ENCODE measurements at regions not wholly inside any gene's neighbourhood (a gene's known extent, or its start where the extent isn't known, plus 50 kb on each side); places are given as distances from the start of the nearest gene placed in this dataset.
"Not testable (repeated sequence)": the region's sequence is repeated elsewhere in the genome, so short reads cannot be mapped to it uniquely, and the experiment has no call there.

GRCh38 chr6:25132934-25133333 is 146.2 kb upstream of the CARMIL1 start:
- H3K9me3 ChIP-seq (ENCODE audit: control insufficient read depth in 1 of 2, low read length in 2 of 2) = peaks cover 0 to 13% of the 10 kb centered on the region in 2 donors
- H3K4me3 ChIP-seq (ENCODE audit: low read depth in 1 of 2, low read length in 2 of 2) = no peak overlapping the region
- no peaks in the 10 kb centered on the region for H3K27me3 ChIP-seq (ENCODE audit: control insufficient read depth in 1 of 2, insufficient read depth in 2 of 2, low read length in 2 of 2)
- no peaks in the 10 kb centered on the region for H3K36me3 ChIP-seq (ENCODE audit: control insufficient read depth in 1 of 2, insufficient read depth in 2 of 2, low read length in 2 of 2)
- no peak overlapping the region for H3K27ac ChIP-seq (ENCODE audit: low read depth, low read length)
- H3K9ac ChIP-seq (ENCODE audit: low read depth in 1 of 2, low read length in 2 of 2) = no peak overlapping the region
- peaks cover 4 to 17% of the 10 kb centered on the region in 2 donors for H3K4me1 ChIP-seq (ENCODE audit: control insufficient read depth in 1 of 2, insufficient read depth in 2 of 2, low read length in 2 of 2)

- H3K36me3 ChIP-seq (ENCODE audit: control insufficient read depth in 1 of 2, insufficient read depth in 2 of 2, low read length in 2 of 2) = no peaks in the 10 kb centered on the region
- peaks cover 0 to 13% of the 10 kb centered on the region in 2 donors for H3K9me3 ChIP-seq (ENCODE audit: control insufficient read depth in 1 of 2, low read length in 2 of 2)
- peaks cover 4 to 20% of the 10 kb centered on the region in 2 donors for H3K4me1 ChIP-seq (ENCODE audit: control insufficient read depth in 1 of 2, insufficient read depth in 2 of 2, low read length in 2 of 2)
- H3K4me3 ChIP-seq (ENCODE audit: low read depth in 1 of 2, low read length in 2 of 2) = no peak overlapping the region
- H3K9ac ChIP-seq (ENCODE audit: low read depth in 1 of 2, low read length in 2 of 2) = no peak overlapping the region
- no peak overlapping the region for H3K27ac ChIP-seq (ENCODE audit: low read depth, low read length)
- no peaks in the 10 kb centered on the region for H3K27me3 ChIP-seq (ENCODE audit: control insufficient read depth in 1 of 2, insufficient read depth in 2 of 2, low read length in 2 of 2)
Measured at GRCh38 chr6:25133568-25133967, 145.6 kb upstream of the CARMIL1 start.

GRCh38 chr6:25136854-25137253 is 142.3 kb upstream of the CARMIL1 start:
- H3K27ac ChIP-seq (ENCODE audit: low read depth, low read length) = peak overlapping the region; percentile 35
- peak overlapping the region; percentile 44 to 75 for H3K4me3 ChIP-seq (ENCODE audit: low read depth in 1 of 2, low read length in 2 of 2)
- peaks cover 0 to 13% of the 10 kb centered on the region in 2 donors for H3K9me3 ChIP-seq (ENCODE audit: control insufficient read depth in 1 of 2, low read length in 2 of 2)
- H3K4me1 ChIP-seq (ENCODE audit: control insufficient read depth in 1 of 2, insufficient read depth in 2 of 2, low read length in 2 of 2) = peaks cover 9 to 20% of the 10 kb centered on the region in 2 donors
- no peaks in the 10 kb centered on the region for H3K36me3 ChIP-seq (ENCODE audit: control insufficient read depth in 1 of 2, insufficient read depth in 2 of 2, low read length in 2 of 2)
- H3K9ac ChIP-seq (ENCODE audit: low read depth in 1 of 2, low read length in 2 of 2) = peak overlapping the region; percentile 44 to 55
- no peaks in the 10 kb centered on the region for H3K27me3 ChIP-seq (ENCODE audit: control insufficient read depth in 1 of 2, insufficient read depth in 2 of 2, low read length in 2 of 2)

GRCh38 chr6:25137480-25137879 is 141.7 kb upstream of the CARMIL1 start:
- peak overlapping the region; percentile 75 to 89 for H3K4me3 ChIP-seq (ENCODE audit: low read depth in 1 of 2, low read length in 2 of 2)
- H3K27ac ChIP-seq (ENCODE audit: low read depth, low read length) = no peak overlapping the region
- no peaks in the 10 kb centered on the region for H3K36me3 ChIP-seq (ENCODE audit: control insufficient read depth in 1 of 2, insufficient read depth in 2 of 2, low read length in 2 of 2)
- H3K9me3 ChIP-seq (ENCODE audit: control insufficient read depth in 1 of 2, low read length in 2 of 2) = peaks cover 0 to 13% of the 10 kb centered on the region in 2 donors
- peak overlapping the region; percentile 55 to 84 for H3K9ac ChIP-seq (ENCODE audit: low read depth in 1 of 2, low read length in 2 of 2)
- no peaks in the 10 kb centered on the region for H3K27me3 ChIP-seq (ENCODE audit: control insufficient read depth in 1 of 2, insufficient read depth in 2 of 2, low read length in 2 of 2)
- peaks cover 9 to 20% of the 10 kb centered on the region in 2 donors for H3K4me1 ChIP-seq (ENCODE audit: control insufficient read depth in 1 of 2, insufficient read depth in 2 of 2, low read length in 2 of 2)

- H3K9ac ChIP-seq (ENCODE audit: low read depth in 1 of 2, low read length in 2 of 2) = peak overlapping the region; percentile 55 to 84
Measured at GRCh38 chr6:25137916-25138232, 141.3 kb upstream of the CARMIL1 start.

GRCh38 chr6:25138233-25138933 is 140.8 kb upstream of the CARMIL1 start:
- Histone ChIP-seq H3K9me3 (ENCODE audit: control insufficient read depth in 1 of 2, low read length in 2 of 2) (peaks cover 0 to 5% of the 10 kb centered on the region in 2 donors), H3K4me1 (ENCODE audit: control insufficient read depth in 1 of 2, insufficient read depth in 2 of 2, low read length in 2 of 2) (peaks cover 9 to 20% of the 10 kb centered on the region in 2 donors), H3K36me3 (ENCODE audit: control insufficient read depth in 1 of 2, insufficient read depth in 2 of 2, low read length in 2 of 2) (no peaks in the 10 kb centered on the region), H3K27ac (ENCODE audit: low read depth, low read length) (peak overlapping the region; percentile 71), H3K4me3 (ENCODE audit: low read depth in 1 of 2, low read length in 2 of 2) (peak overlapping the region; percentile 75 to 89), H3K27me3 (ENCODE audit: control insufficient read depth in 1 of 2, insufficient read depth in 2 of 2, low read length in 2 of 2) (no peaks in the 10 kb centered on the region), H3K9ac (ENCODE audit: low read depth in 1 of 2, low read length in 2 of 2) (peak overlapping the region; percentile 55 to 84)

More at GRCh38 chr6:25137916-25138232, 141.3 kb upstream of the CARMIL1 start:
- Histone ChIP-seq H3K4me3 (ENCODE audit: low read depth in 1 of 2, low read length in 2 of 2) (peak overlapping the region; percentile 75 to 89), H3K9me3 (ENCODE audit: control insufficient read depth in 1 of 2, low read length in 2 of 2) (peaks cover 0 to 10% of the 10 kb centered on the region in 2 donors), H3K36me3 (ENCODE audit: control insufficient read depth in 1 of 2, insufficient read depth in 2 of 2, low read length in 2 of 2) (no peaks in the 10 kb centered on the region), H3K27ac (ENCODE audit: low read depth, low read length) (peak overlapping the region; percentile 71), H3K27me3 (ENCODE audit: control insufficient read depth in 1 of 2, insufficient read depth in 2 of 2, low read length in 2 of 2) (no peaks in the 10 kb centered on the region), H3K4me1 (ENCODE audit: control insufficient read depth in 1 of 2, insufficient read depth in 2 of 2, low read length in 2 of 2) (peaks cover 9 to 20% of the 10 kb centered on the region in 2 donors)

- no peaks in the 10 kb centered on the region for H3K36me3 ChIP-seq (ENCODE audit: control insufficient read depth in 1 of 2, insufficient read depth in 2 of 2, low read length in 2 of 2)
- H3K9ac ChIP-seq (ENCODE audit: low read depth in 1 of 2, low read length in 2 of 2) = peak overlapping the region in 1 of 2 donors; percentile 55
- no peak overlapping the region for H3K27ac ChIP-seq (ENCODE audit: low read depth, low read length)
- no peaks in the 10 kb centered on the region for H3K27me3 ChIP-seq (ENCODE audit: control insufficient read depth in 1 of 2, insufficient read depth in 2 of 2, low read length in 2 of 2)
- H3K9me3 ChIP-seq (ENCODE audit: control insufficient read depth in 1 of 2, low read length in 2 of 2) = no peaks in the 10 kb centered on the region
- peaks cover 9 to 20% of the 10 kb centered on the region in 2 donors for H3K4me1 ChIP-seq (ENCODE audit: control insufficient read depth in 1 of 2, insufficient read depth in 2 of 2, low read length in 2 of 2)
- peak overlapping the region; percentile 75 to 89 for H3K4me3 ChIP-seq (ENCODE audit: low read depth in 1 of 2, low read length in 2 of 2)
Measured at GRCh38 chr6:25138934-25139415, 140.2 kb upstream of the CARMIL1 start.

- not testable (repeated sequence) for H3K27me3 ChIP-seq (ENCODE audit: control insufficient read depth in 1 of 2, insufficient read depth in 2 of 2, low read length in 2 of 2); H3K4me3 ChIP-seq (ENCODE audit: low read depth in 1 of 2, low read length in 2 of 2); H3K27ac ChIP-seq (ENCODE audit: low read depth, low read length); H3K9me3 ChIP-seq (ENCODE audit: control insufficient read depth in 1 of 2, low read length in 2 of 2); H3K9ac ChIP-seq (ENCODE audit: low read depth in 1 of 2, low read length in 2 of 2); H3K36me3 ChIP-seq (ENCODE audit: control insufficient read depth in 1 of 2, insufficient read depth in 2 of 2, low read length in 2 of 2)
- H3K4me1 ChIP-seq (ENCODE audit: control insufficient read depth in 1 of 2, insufficient read depth in 2 of 2, low read length in 2 of 2) = peaks cover 9 to 20% of the 10 kb centered on the region in 2 donors
Measured at GRCh38 chr6:25139608-25140007, 139.6 kb upstream of the CARMIL1 start.

GRCh38 chr6:25142506-25142905 is 136.7 kb upstream of the CARMIL1 start:
- no peaks in the 10 kb centered on the region for H3K9me3 ChIP-seq (ENCODE audit: control insufficient read depth in 1 of 2, low read length in 2 of 2)
- H3K9ac ChIP-seq (ENCODE audit: low read depth in 1 of 2, low read length in 2 of 2) = no peak overlapping the region
- H3K4me1 ChIP-seq (ENCODE audit: control insufficient read depth in 1 of 2, insufficient read depth in 2 of 2, low read length in 2 of 2) = peaks cover 7 to 8% of the 10 kb centered on the region in 2 donors
- H3K27me3 ChIP-seq (ENCODE audit: control insufficient read depth in 1 of 2, insufficient read depth in 2 of 2, low read length in 2 of 2) = no peaks in the 10 kb centered on the region
- H3K27ac ChIP-seq (ENCODE audit: low read depth, low read length) = no peak overlapping the region
- H3K36me3 ChIP-seq (ENCODE audit: control insufficient read depth in 1 of 2, insufficient read depth in 2 of 2, low read length in 2 of 2) = no peaks in the 10 kb centered on the region
- H3K4me3 ChIP-seq (ENCODE audit: low read depth in 1 of 2, low read length in 2 of 2) = no peak overlapping the region

- H3K9me3 ChIP-seq (ENCODE audit: control insufficient read depth in 1 of 2, low read length in 2 of 2) = no peaks in the 10 kb centered on the region
- no peak overlapping the region for H3K9ac ChIP-seq (ENCODE audit: low read depth in 1 of 2, low read length in 2 of 2)
- H3K27me3 ChIP-seq (ENCODE audit: control insufficient read depth in 1 of 2, insufficient read depth in 2 of 2, low read length in 2 of 2) = no peaks in the 10 kb centered on the region
- H3K36me3 ChIP-seq (ENCODE audit: control insufficient read depth in 1 of 2, insufficient read depth in 2 of 2, low read length in 2 of 2) = no peaks in the 10 kb centered on the region
- no peak overlapping the region for H3K4me3 ChIP-seq (ENCODE audit: low read depth in 1 of 2, low read length in 2 of 2)
- no peak overlapping the region for H3K27ac ChIP-seq (ENCODE audit: low read depth, low read length)
- peaks cover 0 to 5% of the 10 kb centered on the region in 2 donors for H3K4me1 ChIP-seq (ENCODE audit: control insufficient read depth in 1 of 2, insufficient read depth in 2 of 2, low read length in 2 of 2)
Measured at GRCh38 chr6:25144919-25145318, 134.3 kb upstream of the CARMIL1 start.

All from duodenal mucosa (tissue), 2 donors.